Gastroesophageal sphincter (tissue), 3 donors: ENCODE measurements at regions not wholly inside any gene's neighbourhood (a gene's known extent, or its start where the extent isn't known, plus 50 kb on each side); places are given as distances from the start of the nearest gene placed in this dataset.
"Not testable (repeated sequence)": the region's sequence is repeated elsewhere in the genome, so short reads cannot be mapped to it uniquely, and the experiment has no call there.

Experiments
- CTCF ChIP-seq, 4 experiments: fragments of 200-600 bp in 2 of 4; fragments of 450-650 bp in 2 of 4; sonication (generic) in 1 of 4; IDR thresholded peaks; one replicate each; pipeline ENCODE4 v1.5.1; 2017 to 2019; ENCODE audit warnings: antibody characterized with exemption in 4 of 4, mild to moderate bottlenecking in 2 of 4, moderate library complexity in 2 of 4
- POLR2A ChIP-seq, 2 donors: fragments of 450-650 bp; IDR thresholded peaks; one replicate each; pipeline ENCODE4 v1.6.1; 2017; ENCODE audit warnings: antibody characterized with exemption in 2 of 2, mild to moderate bottlenecking in 2 of 2, moderate library complexity in 1 of 2
- POLR2AphosphoS5 ChIP-seq: sonication (generic); formaldehyde crosslinking; IDR thresholded peaks from one replicate; pipeline ENCODE4 v1.6.1; 2017; ENCODE audit warnings: antibody characterized with exemption

GRCh38 chr10:117629717-117630116 lies 87.2 kb downstream of the EMX2 start:
- not testable (repeated sequence) for TF ChIP-seq POLR2A (IDR thresholded peaks at IDR 0.05); CTCF (IDR thresholded peaks at IDR 0.05); POLR2AphosphoS5
